ENCODE measurements at regions not wholly inside any gene's neighbourhood (a gene's known extent, or its start where the extent isn't known, plus 50 kb on each side); places are given as distances from the start of the nearest gene placed in this dataset.
A peak's percentile ranks its signal among the peaks of the same experiment; 100 is the strongest.

DNA sequence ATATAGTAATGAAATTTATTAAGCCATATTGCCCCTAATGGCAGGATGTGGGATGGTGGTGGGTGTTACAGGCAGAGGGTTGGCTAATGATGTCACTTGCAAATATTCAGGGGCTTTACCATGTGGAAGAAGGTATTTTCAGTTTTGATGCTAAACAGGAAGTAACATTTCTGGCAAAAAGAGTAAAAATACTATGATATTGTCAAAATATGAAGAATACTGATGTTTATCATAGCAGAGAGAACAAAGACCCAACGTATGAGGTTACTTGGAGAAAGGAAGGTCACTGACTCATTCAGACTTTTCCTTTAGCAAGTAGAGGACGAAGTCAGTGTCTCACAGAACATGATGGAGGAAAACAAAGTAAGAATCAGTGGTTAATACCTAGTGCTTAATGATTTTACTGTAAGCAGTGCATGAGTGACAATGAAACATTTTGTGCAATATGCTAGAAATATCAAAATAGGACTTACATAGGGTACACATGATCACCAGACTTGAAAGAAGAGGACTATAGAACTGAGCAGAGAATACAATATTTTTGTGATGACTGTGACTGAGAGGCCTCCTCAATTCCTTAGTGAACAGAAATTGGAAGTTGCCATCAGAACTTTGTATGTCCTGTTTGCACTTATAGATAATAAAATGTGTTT is 89.7 kb upstream of the STEAP4 start:
- H3K4me3 ChIP-seq (ENCODE audit: low read depth, low read length), result no peak overlapping the region
- peak; percentile 8 for DNase-seq (ENCODE audit: low read depth)
- TF ChIP-seq, protein P1, sequence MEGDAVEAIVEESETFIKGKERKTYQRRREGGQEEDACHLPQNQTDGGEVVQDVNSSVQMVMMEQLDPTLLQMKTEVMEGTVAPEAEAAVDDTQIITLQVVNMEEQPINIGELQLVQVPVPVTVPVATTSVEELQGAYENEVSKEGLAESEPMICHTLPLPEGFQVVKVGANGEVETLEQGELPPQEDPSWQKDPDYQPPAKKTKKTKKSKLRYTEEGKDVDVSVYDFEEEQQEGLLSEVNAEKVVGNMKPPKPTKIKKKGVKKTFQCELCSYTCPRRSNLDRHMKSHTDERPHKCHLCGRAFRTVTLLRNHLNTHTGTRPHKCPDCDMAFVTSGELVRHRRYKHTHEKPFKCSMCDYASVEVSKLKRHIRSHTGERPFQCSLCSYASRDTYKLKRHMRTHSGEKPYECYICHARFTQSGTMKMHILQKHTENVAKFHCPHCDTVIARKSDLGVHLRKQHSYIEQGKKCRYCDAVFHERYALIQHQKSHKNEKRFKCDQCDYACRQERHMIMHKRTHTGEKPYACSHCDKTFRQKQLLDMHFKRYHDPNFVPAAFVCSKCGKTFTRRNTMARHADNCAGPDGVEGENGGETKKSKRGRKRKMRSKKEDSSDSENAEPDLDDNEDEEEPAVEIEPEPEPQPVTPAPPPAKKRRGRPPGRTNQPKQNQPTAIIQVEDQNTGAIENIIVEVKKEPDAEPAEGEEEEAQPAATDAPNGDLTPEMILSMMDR (IDR thresholded peaks at IDR 0.05; ENCODE audit: low read depth, low read length, missing control alignments), result no peak

DNA sequence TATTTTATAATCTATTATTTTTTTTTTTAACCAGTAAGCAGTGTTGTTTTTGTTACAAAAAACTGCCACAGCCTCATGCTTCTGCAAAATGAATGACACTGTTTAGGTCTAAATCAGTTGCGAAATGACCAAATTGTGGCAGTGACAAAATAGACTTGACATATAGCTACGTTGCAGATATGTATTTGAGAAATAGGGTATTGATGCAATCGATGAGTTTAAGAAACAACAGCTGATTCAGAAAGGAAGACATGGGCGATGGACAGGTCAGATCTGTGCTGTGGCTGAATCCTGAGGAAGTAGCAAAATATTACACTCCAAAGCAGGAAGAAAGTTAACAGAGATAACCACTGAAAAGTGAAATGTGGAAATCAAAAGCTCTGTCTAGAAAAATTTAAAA is 89.0 kb upstream of the STEAP4 start:
- H3K4me3 ChIP-seq (ENCODE audit: low read depth, low read length), result no peak overlapping the region
- no peak for DNase-seq (ENCODE audit: low read depth)
- TF ChIP-seq, protein P1 (IDR thresholded peaks at IDR 0.05; ENCODE audit: low read depth, low read length, missing control alignments), result no peak

DNA sequence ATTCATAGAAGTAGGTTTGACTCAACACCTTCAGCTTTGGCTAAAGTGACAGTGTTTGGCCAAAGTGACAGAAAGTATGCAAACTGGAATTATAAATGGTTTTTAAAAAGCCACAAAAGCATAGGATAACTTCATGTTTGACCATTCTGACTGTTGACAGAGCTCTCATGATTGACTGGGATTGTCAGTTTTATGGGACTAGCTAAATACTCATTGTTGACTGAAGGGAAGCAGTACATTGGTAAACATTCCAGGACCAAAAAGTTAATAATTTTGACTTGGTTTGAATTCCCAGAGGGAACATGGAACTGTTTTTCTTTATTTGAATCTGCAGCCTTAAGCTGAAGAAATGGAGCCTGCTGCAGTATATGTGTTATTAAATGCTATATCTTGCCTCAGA is 84.6 kb upstream of the STEAP4 start:
- TF ChIP-seq, protein P1 (IDR thresholded peaks at IDR 0.05; ENCODE audit: low read depth, low read length, missing control alignments), result no peak
- DNase-seq (ENCODE audit: low read depth), result no peak
- no peak overlapping the region for H3K4me3 ChIP-seq (ENCODE audit: low read depth, low read length)

DNA sequence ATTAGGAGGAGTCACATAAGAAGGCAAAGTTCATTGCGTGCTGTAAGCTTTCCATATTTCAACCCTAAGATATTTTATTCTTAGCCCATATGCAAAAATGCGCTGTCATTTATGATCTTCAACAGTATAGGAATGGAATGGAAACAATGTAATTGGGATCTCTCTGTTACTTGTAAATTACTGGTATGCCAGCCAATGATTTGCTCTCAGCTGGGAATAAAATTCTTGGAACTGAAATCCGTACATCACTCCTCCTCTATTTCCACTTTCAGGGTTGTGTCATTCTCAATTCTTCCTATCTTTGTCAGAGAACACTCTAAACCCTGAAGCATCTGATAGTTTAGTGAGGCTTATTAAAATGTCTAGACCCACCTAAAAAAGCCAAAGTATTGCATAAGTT is 80.7 kb upstream of the STEAP4 start:
- TF ChIP-seq, protein P1 (IDR thresholded peaks at IDR 0.05; ENCODE audit: low read depth, low read length, missing control alignments), result no peak
- no peak overlapping the region for H3K4me3 ChIP-seq (ENCODE audit: low read depth, low read length)
- no peak for DNase-seq (ENCODE audit: low read depth)

DNA sequence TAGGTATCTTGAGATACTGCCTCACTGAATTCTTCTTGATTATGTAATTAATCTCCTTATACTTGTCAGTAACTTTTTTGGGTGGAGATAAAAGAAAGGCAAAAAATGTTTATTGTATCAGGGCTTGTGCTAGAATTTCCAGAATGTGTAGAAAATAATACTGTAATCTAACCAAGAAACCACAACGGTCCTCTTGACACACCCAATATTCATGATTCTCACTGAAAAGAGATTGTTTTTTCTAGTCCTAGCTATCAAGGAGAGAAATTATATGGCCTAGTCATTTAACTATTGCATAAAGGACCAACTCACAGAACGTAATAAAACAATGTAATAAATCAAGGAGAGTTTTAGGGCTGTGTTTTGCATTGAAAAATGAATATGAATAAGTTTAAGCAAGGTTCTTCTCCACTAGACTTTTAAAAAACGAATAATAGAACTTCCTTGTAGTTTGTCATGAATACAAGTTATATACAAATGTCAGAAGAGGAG is 80.0 kb upstream of the STEAP4 start:
- H3K4me3 ChIP-seq (ENCODE audit: low read depth, low read length), result no peak overlapping the region
- no peak for DNase-seq (ENCODE audit: low read depth)
- TF ChIP-seq, protein P1 (IDR thresholded peaks at IDR 0.05; ENCODE audit: low read depth, low read length, missing control alignments), result no peak

DNA sequence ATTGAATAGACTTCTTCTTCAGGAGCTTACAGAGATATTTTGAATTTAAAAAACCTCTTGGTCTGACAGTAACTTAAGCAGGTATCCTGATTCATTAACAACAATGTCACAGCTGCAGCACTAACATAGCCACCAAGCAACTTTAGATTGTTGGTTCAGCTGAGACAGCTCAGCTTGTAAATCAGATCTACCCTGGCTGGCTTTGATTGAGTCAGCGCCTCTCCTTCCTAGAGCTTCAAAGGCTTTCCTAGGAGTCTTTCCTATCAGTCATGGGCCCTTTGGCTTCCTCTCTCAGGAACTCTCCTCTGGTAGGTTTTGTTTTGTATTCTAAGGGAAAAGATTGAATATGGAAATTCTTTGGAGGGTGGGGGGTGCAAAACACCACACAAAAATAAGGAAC is 70.7 kb upstream of the STEAP4 start:
- DNase-seq (ENCODE audit: low read depth), result no peak
- no peak overlapping the region for H3K4me3 ChIP-seq (ENCODE audit: low read depth, low read length)
- TF ChIP-seq, protein P1 (IDR thresholded peaks at IDR 0.05; ENCODE audit: low read depth, low read length, missing control alignments), result no peak

DNA sequence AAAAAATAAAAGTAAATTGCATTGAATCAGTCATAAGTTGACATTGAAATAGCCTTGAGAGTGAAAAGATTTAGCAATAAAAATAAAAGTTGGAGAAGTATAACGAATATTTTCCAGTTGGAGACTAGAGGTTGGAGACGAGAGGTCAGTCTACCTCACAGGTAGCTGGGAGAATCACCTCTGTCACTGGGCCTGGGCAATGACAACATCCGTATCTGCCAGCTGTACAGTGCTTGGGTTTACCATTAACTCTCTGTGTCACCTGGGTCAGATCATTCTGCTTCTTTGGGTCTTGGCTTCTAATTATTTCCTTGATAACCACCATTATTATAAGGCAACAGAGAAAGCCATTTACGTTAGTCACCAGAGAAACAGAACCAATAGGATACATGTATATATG is 62.0 kb upstream of the STEAP4 start:
- TF ChIP-seq, protein P1 (IDR thresholded peaks at IDR 0.05; ENCODE audit: low read depth, low read length, missing control alignments), result no peak
- no peak overlapping the region for H3K4me3 ChIP-seq (ENCODE audit: low read depth, low read length)
- DNase-seq (ENCODE audit: low read depth), result no peak

All from GM12864 (cell line).